ENCODE measurements at regions not wholly inside any gene's neighbourhood (a gene's known extent, or its start where the extent isn't known, plus 50 kb on each side); places are given as distances from the start of the nearest gene placed in this dataset.

DNA sequence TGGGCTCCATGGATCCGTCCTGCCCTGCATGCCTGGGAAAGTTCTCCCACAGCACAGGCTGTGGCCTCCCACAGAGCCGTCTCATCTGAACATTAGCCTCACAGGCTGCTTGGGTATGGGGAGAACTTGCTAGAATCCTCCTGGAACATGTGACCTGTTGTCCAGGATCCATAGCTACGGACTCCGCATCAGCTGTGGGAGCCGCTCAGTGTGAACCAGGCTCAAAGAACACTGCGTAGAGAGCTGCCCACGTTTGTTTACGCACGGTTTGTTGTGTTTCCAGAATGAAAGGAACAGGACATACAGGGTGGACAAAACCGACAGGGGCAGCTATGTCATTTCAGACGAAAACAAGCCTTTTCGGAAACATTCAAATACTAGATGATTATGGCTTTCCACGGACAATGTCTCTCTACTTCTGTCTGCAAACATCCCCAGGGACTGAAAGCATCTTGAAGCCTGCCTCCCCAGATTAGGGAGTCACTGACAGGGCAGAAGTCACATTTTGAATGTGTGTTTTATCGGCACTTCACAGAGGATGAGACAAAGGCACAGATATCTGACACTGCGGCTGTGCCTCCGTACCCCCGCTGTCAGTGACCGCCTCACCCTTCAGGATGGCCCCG is 390.3 kb downstream of the GADD45G start:
- Histone ChIP-seq H4K20me1 (ENCODE audit: control insufficient read depth, extremely low read depth, insufficient read depth, low read length) (peaks cover 2% of the 10 kb centered on the region), H2AFZ (ENCODE audit: control insufficient read depth, low read length) (no peak overlapping the region), H3K9me1 (ENCODE audit: control insufficient read depth, extremely low read depth, insufficient read depth, low read length) (peaks cover 2% of the 10 kb centered on the region), H3K27me3 (ENCODE audit: control insufficient read depth, extremely low read depth, insufficient read depth, low read length) (peaks cover 6% of the 10 kb centered on the region), H3K36me3 (ENCODE audit: control insufficient read depth in 2 of 2, extremely low read depth in 1 of 2, insufficient read depth in 2 of 2, low read length in 2 of 2) (no peaks in the 10 kb centered on the region), H3K79me2 (ENCODE audit: control insufficient read depth, insufficient read depth, low read length) (no peaks in the 10 kb centered on the region), H3K4me3 (ENCODE audit: control insufficient read depth in 2 of 3, extremely low read depth in 1 of 3, insufficient read depth in 2 of 3, low read depth in 1 of 3, low read length in 3 of 3) (no peak overlapping the region), H3K9me3 (ENCODE audit: control insufficient read depth, low read depth, low read length) (no peaks in the 10 kb centered on the region), H3K4me2 (ENCODE audit: control insufficient read depth, extremely low read depth, insufficient read depth, low read depth, low read length) (no peak overlapping the region), H3K27ac (ENCODE audit: control insufficient read depth, insufficient read depth, low read length) (no peak overlapping the region), H3K4me1 (ENCODE audit: control insufficient read depth, extremely low read depth, insufficient read depth, low read length) (peaks cover 26% of the 10 kb centered on the region), H3K9ac (ENCODE audit: control insufficient read depth, extremely low read depth, insufficient read depth, low read length) (no peak overlapping the region)
- no peak for FAIRE-seq
- no peak for DNase-seq (ENCODE audit: low read depth, low spot score)
- TF ChIP-seq, protein P1, sequence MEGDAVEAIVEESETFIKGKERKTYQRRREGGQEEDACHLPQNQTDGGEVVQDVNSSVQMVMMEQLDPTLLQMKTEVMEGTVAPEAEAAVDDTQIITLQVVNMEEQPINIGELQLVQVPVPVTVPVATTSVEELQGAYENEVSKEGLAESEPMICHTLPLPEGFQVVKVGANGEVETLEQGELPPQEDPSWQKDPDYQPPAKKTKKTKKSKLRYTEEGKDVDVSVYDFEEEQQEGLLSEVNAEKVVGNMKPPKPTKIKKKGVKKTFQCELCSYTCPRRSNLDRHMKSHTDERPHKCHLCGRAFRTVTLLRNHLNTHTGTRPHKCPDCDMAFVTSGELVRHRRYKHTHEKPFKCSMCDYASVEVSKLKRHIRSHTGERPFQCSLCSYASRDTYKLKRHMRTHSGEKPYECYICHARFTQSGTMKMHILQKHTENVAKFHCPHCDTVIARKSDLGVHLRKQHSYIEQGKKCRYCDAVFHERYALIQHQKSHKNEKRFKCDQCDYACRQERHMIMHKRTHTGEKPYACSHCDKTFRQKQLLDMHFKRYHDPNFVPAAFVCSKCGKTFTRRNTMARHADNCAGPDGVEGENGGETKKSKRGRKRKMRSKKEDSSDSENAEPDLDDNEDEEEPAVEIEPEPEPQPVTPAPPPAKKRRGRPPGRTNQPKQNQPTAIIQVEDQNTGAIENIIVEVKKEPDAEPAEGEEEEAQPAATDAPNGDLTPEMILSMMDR (optimal IDR thresholded peaks at IDR 0.05 in 1 of 3, IDR thresholded peaks at IDR 0.05 in 1 of 3, conservative IDR thresholded peaks at IDR 0.05 in 1 of 3; ENCODE audit: extremely low read depth in 1 of 3, insufficient read depth in 2 of 3, low read length in 3 of 3) = no peak
- TF ChIP-seq EZH2 (IDR thresholded peaks at IDR 0.05; ENCODE audit: low read length) = no peak
- dilution Hi-C loops (cut with MboI; ENCODE audit: extremely low pct_ligation_motif_present, low sequenced_read_pairs) = no loop called here

DNA sequence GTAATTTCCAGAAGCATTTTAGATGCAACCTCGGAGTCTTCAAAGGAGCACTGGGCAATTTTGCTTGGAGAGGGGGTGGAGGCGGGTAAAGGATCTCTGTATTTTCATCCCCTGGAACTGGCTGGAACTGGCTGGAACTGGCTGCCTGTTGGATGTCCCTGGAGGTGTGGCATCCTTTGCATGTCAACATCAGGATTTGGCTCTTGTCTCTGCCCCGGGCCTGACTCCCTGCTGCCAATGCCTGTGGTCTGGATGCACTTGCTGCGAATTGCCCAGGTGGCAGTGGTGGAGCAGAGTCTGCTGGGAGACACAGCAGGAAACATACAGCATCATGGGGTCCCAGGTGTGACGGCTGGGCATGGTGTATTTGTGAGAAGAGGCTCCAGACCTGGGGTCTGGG is 391.3 kb downstream of the GADD45G start:
- peaks cover 2% of the 10 kb centered on the region for H3K9me1 ChIP-seq (ENCODE audit: control insufficient read depth, extremely low read depth, insufficient read depth, low read length)
- H3K27me3 ChIP-seq (ENCODE audit: control insufficient read depth, extremely low read depth, insufficient read depth, low read length) = peaks cover 6% of the 10 kb centered on the region
- peaks cover 2% of the 10 kb centered on the region for H4K20me1 ChIP-seq (ENCODE audit: control insufficient read depth, extremely low read depth, insufficient read depth, low read length)
- no peak overlapping the region for H3K4me2 ChIP-seq (ENCODE audit: control insufficient read depth, extremely low read depth, insufficient read depth, low read depth, low read length)
- DNase-seq (ENCODE audit: low read depth, low spot score) (no peak), FAIRE-seq (no peak)
- no peaks in the 10 kb centered on the region for H3K9me3 ChIP-seq (ENCODE audit: control insufficient read depth, low read depth, low read length)
- no peak overlapping the region for H3K27ac ChIP-seq (ENCODE audit: control insufficient read depth, insufficient read depth, low read length)
- no peak for TF ChIP-seq EZH2 (IDR thresholded peaks at IDR 0.05; ENCODE audit: low read length)
- TF ChIP-seq, protein P1 (optimal IDR thresholded peaks at IDR 0.05 in 1 of 3, IDR thresholded peaks at IDR 0.05 in 1 of 3, conservative IDR thresholded peaks at IDR 0.05 in 1 of 3; ENCODE audit: extremely low read depth in 1 of 3, insufficient read depth in 2 of 3, low read length in 3 of 3) = no peak
- H3K4me1 ChIP-seq (ENCODE audit: control insufficient read depth, extremely low read depth, insufficient read depth, low read length) = peaks cover 22% of the 10 kb centered on the region
- dilution Hi-C loops (cut with MboI; ENCODE audit: extremely low pct_ligation_motif_present, low sequenced_read_pairs) = no loop called here
- H2AFZ ChIP-seq (ENCODE audit: control insufficient read depth, low read length) = no peak overlapping the region
- H3K9ac ChIP-seq (ENCODE audit: control insufficient read depth, extremely low read depth, insufficient read depth, low read length) = no peak overlapping the region
- no peaks in the 10 kb centered on the region for H3K79me2 ChIP-seq (ENCODE audit: control insufficient read depth, insufficient read depth, low read length)
- H3K36me3 ChIP-seq (ENCODE audit: control insufficient read depth in 2 of 2, extremely low read depth in 1 of 2, insufficient read depth in 2 of 2, low read length in 2 of 2) = no peaks in the 10 kb centered on the region
- H3K4me3 ChIP-seq (ENCODE audit: control insufficient read depth in 2 of 3, extremely low read depth in 1 of 3, insufficient read depth in 2 of 3, low read depth in 1 of 3, low read length in 3 of 3) = no peak overlapping the region

Data from keratinocyte (primary cell).